Hematopoietic multipotent progenitor cell treated with erythropoietin and hydrocortisone succinate and interleukin-3 and kit ligand, for 8 days (in vitro differentiated cells): ENCODE measurements at regions not wholly inside any gene's neighbourhood (a gene's known extent, or its start where the extent isn't known, plus 50 kb on each side); places are given as distances from the start of the nearest gene placed in this dataset.
"Not testable (repeated sequence)": the region's sequence is repeated elsewhere in the genome, so short reads cannot be mapped to it uniquely, and the experiment has no call there.

ENCODE experiments used
- DNase-seq: peaks from one replicate; pipeline ENCODE4 v3.0.0-alpha.2; 2015

- DNase-seq: not testable (repeated sequence)
These were observed 53.5 kb upstream of the JADE2 start for GRCh38 chr5:134471858-134472449.

GRCh38 chr5:134468921-134469400 is 56.5 kb upstream of the JADE2 start:
- DNase-seq: no peak

GRCh38 chr5:134467231-134467630 is 55.5 kb upstream of the CDKN2AIPNL start:
- DNase-seq: no peak

GRCh38 chr5:134466241-134467069 is 54.8 kb upstream of the CDKN2AIPNL start:
- peak; percentile 95 for DNase-seq

GRCh38 chr5:134465816-134466240 is 54.1 kb upstream of the CDKN2AIPNL start:
- DNase-seq: peak; percentile 90

- no peak for DNase-seq
These were observed 53.5 kb upstream of the CDKN2AIPNL start for GRCh38 chr5:134464988-134465815.

- no peak for DNase-seq
These were observed 52.5 kb upstream of the CDKN2AIPNL start for GRCh38 chr5:134463991-134464760.

GRCh38 chr5:134463176-134463720 is 51.6 kb upstream of the CDKN2AIPNL start:
- DNase-seq: no peak

GRCh38 chr5:134462761-134463160 is 51.1 kb upstream of the CDKN2AIPNL start:
- no peak for DNase-seq

GRCh38 chr5:134462047-134462575 is 50.4 kb upstream of the CDKN2AIPNL start:
- no peak for DNase-seq
